ENCODE measurements at regions not wholly inside any gene's neighbourhood (a gene's known extent, or its start where the extent isn't known, plus 50 kb on each side); places are given as distances from the start of the nearest gene placed in this dataset.
"Not testable (repeated sequence)": the region's sequence is repeated elsewhere in the genome, so short reads cannot be mapped to it uniquely, and the experiment has no call there.

DNA sequence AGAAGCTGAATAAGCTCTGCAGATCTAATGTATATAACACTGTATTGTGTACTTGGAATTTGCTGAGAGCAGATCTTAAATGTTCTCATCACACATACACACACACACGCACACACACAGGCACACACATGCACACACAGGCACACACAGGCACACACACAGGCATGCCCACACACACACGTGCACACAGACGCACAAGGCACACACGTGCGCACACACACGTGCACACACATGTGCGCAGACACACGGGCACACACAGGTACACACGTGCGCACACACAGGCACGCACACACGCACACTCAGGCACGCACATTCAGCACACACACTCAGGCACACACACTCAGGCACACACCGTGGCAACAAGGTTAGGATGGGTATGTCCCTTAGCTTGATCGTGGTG lies 164.5 kb upstream of the LRRC61 start:
- H3K4ac ChIP-seq (replicated peaks; ENCODE audit: insufficient read length, low read depth, low read length); CTCF ChIA-PET (ENCODE audit: partially characterized antibody); H3K4me2 ChIP-seq (ENCODE audit: insufficient read depth in 1 of 2, low read depth in 2 of 2, low read length in 2 of 2); DNase-seq (ENCODE audit: low read depth in 1 of 2, low spot score in 2 of 2); H3K79me1 ChIP-seq (ENCODE audit: low read depth, low read length); H2BK120ac ChIP-seq (replicated peaks; ENCODE audit: low read depth, low read length); H3K18ac ChIP-seq (ENCODE audit: extremely low read depth, low read length); H2AFZ ChIP-seq (ENCODE audit: low read length); H3K56ac ChIP-seq (replicated peaks; ENCODE audit: insufficient read length, low read depth, low read length); H2BK20ac ChIP-seq (ENCODE audit: low read length); H3K23me2 ChIP-seq (ENCODE audit: low read depth, low read length); H4K20me1 ChIP-seq (replicated peaks in 1 of 2; ENCODE audit: control insufficient read depth in 1 of 2, insufficient read depth in 2 of 2, low read length in 2 of 2); H4K8ac ChIP-seq (ENCODE audit: extremely low read depth, insufficient read depth, low read length); H3K4me1 ChIP-seq (replicated peaks in 1 of 4; ENCODE audit: control insufficient read depth in 3 of 4, insufficient read depth in 4 of 4, low read length in 3 of 4); H3K27ac ChIP-seq (ENCODE audit: low read depth, low read length); H3K27me3 ChIP-seq (replicated peaks in 1 of 4; ENCODE audit: control insufficient read depth in 3 of 4, extremely low read depth in 1 of 4, insufficient read depth in 3 of 4, low read length in 3 of 4); H3K79me2 ChIP-seq (ENCODE audit: control insufficient read depth in 1 of 2, insufficient read depth in 2 of 2, low read length in 2 of 2); POLR2A ChIA-PET (ENCODE audit: partially characterized antibody); H3K14ac ChIP-seq (ENCODE audit: insufficient read length); H3K36me3 ChIP-seq (ENCODE audit: control insufficient read depth in 2 of 4, insufficient read depth in 4 of 4, low read length in 3 of 4); H4K5ac ChIP-seq (ENCODE audit: insufficient read length, low read depth, low read length); H3K9me3 ChIP-seq (ENCODE audit: insufficient read depth in 2 of 2, low read depth in 1 of 2, low read length in 1 of 2); FAIRE-seq; H3K23ac ChIP-seq (ENCODE audit: insufficient read length); H3K4me3 ChIP-seq (ENCODE audit: extremely low read depth in 1 of 4, insufficient read depth in 2 of 4, low read depth in 3 of 4, low read length in 4 of 4); H3K9ac ChIP-seq (replicated peaks in 1 of 4; ENCODE audit: extremely low read depth in 1 of 4, low read depth in 3 of 4, low read length in 3 of 4): not testable (repeated sequence)
- H4K91ac ChIP-seq (replicated peaks; ENCODE audit: insufficient read length, low read length) = peak overlapping the region; percentile 74
- WGBS, 2 experiments (ENCODE audit: extremely low coverage in 1 of 2, insufficient coverage in 1 of 2, insufficient read length in 1 of 2, insufficient replicate concordance in 2 of 2, low coverage in 1 of 2, low lambda C conversion rate in 2 of 2, missing lambda C conversion rate in 1 of 2) = 85% methylated on average over 15 of the region's 15 CpGs; no CpG with 5 or more reads in 1 of the 2 experiments
- H2AK5ac ChIP-seq (ENCODE audit: low read depth, low read length) = peak overlapping the region; percentile 97; the same call in 1 of the 2 replicates
- H2BK15ac ChIP-seq (ENCODE audit: low read length) = 0 out of 2 replicates have a peak overlapping the region, but pooled peaks have one; percentile 81
- peak overlapping the region; percentile 66 for H2BK5ac ChIP-seq (ENCODE audit: low read depth, low read length)
- H2BK12ac ChIP-seq (ENCODE audit: low read depth, low read length) = peak overlapping the region; percentile 90; the same call in 1 of the 2 replicates

GRCh38 chr7:150169515-150169914 lies 153.6 kb upstream of the LRRC61 start:
- H2AK5ac ChIP-seq (ENCODE audit: low read depth, low read length) = not testable (repeated sequence)
- 78 to 100% methylated on average over 1 of the region's 1 CpG for WGBS, 2 experiments (ENCODE audit: extremely low coverage in 1 of 2, insufficient coverage in 1 of 2, insufficient read length in 1 of 2, insufficient replicate concordance in 2 of 2, low coverage in 1 of 2, low lambda C conversion rate in 2 of 2, missing lambda C conversion rate in 1 of 2)

More at GRCh38 chr7:150169515-150169914, 153.6 kb upstream of the LRRC61 start:
- H4K91ac ChIP-seq (replicated peaks; ENCODE audit: insufficient read length, low read length); H4K5ac ChIP-seq (ENCODE audit: insufficient read length, low read depth, low read length); H2BK5ac ChIP-seq (ENCODE audit: low read depth, low read length); H3K4ac ChIP-seq (replicated peaks; ENCODE audit: insufficient read length, low read depth, low read length); H4K8ac ChIP-seq (ENCODE audit: extremely low read depth, insufficient read depth, low read length); FAIRE-seq; H3K27ac ChIP-seq (ENCODE audit: low read depth, low read length); H3K9me3 ChIP-seq (ENCODE audit: insufficient read depth in 2 of 2, low read depth in 1 of 2, low read length in 1 of 2); DNase-seq (ENCODE audit: low read depth in 1 of 2, low spot score in 2 of 2); H3K23ac ChIP-seq (ENCODE audit: insufficient read length); H2BK12ac ChIP-seq (ENCODE audit: low read depth, low read length); H3K27me3 ChIP-seq (replicated peaks in 1 of 4; ENCODE audit: control insufficient read depth in 3 of 4, extremely low read depth in 1 of 4, insufficient read depth in 3 of 4, low read length in 3 of 4); H3K4me3 ChIP-seq (ENCODE audit: extremely low read depth in 1 of 4, insufficient read depth in 2 of 4, low read depth in 3 of 4, low read length in 4 of 4); H2AFZ ChIP-seq (ENCODE audit: low read length); H3K14ac ChIP-seq (ENCODE audit: insufficient read length); H3K79me1 ChIP-seq (ENCODE audit: low read depth, low read length); H3K18ac ChIP-seq (ENCODE audit: extremely low read depth, low read length); H2BK20ac ChIP-seq (ENCODE audit: low read length); H3K4me1 ChIP-seq (replicated peaks in 1 of 4; ENCODE audit: control insufficient read depth in 3 of 4, insufficient read depth in 4 of 4, low read length in 3 of 4); H2BK120ac ChIP-seq (replicated peaks; ENCODE audit: low read depth, low read length); H3K9ac ChIP-seq (replicated peaks in 1 of 4; ENCODE audit: extremely low read depth in 1 of 4, low read depth in 3 of 4, low read length in 3 of 4); H3K4me2 ChIP-seq (ENCODE audit: insufficient read depth in 1 of 2, low read depth in 2 of 2, low read length in 2 of 2); H2BK15ac ChIP-seq (ENCODE audit: low read length); H3K56ac ChIP-seq (replicated peaks; ENCODE audit: insufficient read length, low read depth, low read length); POLR2A ChIA-PET (ENCODE audit: partially characterized antibody); CTCF ChIA-PET (ENCODE audit: partially characterized antibody); H4K20me1 ChIP-seq (replicated peaks in 1 of 2; ENCODE audit: control insufficient read depth in 1 of 2, insufficient read depth in 2 of 2, low read length in 2 of 2); H3K36me3 ChIP-seq (ENCODE audit: control insufficient read depth in 2 of 4, insufficient read depth in 4 of 4, low read length in 3 of 4); H3K79me2 ChIP-seq (ENCODE audit: control insufficient read depth in 1 of 2, insufficient read depth in 2 of 2, low read length in 2 of 2); H3K23me2 ChIP-seq (ENCODE audit: low read depth, low read length): not testable (repeated sequence)
